ENCODE measurements at regions not wholly inside any gene's neighbourhood (a gene's known extent, or its start where the extent isn't known, plus 50 kb on each side); places are given as distances from the start of the nearest gene placed in this dataset.
"Not testable (repeated sequence)": the region's sequence is repeated elsewhere in the genome, so short reads cannot be mapped to it uniquely, and the experiment has no call there.

DNA sequence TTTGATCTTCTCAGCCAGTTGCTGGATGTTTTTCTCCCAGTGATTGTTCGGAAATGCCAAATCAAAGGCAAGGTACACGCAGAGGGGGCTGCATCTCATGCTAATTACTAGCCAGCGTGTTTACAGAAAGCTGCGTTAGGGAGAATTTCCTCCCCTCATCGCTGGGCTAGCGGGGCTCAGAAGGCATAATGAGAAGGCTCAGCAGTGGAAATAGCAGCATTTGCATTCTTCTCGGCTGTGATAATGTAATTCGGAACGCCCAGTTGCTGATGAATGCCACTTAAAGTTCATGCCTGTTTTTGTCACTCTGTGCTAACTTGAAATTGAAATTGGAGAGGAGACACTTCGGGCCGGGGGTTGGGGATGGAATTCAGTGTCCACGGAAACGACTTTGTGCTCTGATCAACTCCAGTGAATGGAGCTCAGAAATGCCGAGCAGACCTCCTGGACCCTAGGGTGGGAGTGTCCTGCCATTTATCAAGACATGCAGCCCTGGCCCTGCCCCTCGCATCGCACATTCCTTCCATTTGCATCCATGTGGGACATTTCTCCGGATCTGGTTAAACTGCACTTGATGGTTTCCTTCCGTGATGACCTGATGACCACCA, 313.4 kb upstream of the C1orf174 start:
- no peak for DNase-seq

- no peak for DNase-seq
Observed at GRCh38 chr1:4214826-4215225, 314.8 kb upstream of the C1orf174 start.

DNA sequence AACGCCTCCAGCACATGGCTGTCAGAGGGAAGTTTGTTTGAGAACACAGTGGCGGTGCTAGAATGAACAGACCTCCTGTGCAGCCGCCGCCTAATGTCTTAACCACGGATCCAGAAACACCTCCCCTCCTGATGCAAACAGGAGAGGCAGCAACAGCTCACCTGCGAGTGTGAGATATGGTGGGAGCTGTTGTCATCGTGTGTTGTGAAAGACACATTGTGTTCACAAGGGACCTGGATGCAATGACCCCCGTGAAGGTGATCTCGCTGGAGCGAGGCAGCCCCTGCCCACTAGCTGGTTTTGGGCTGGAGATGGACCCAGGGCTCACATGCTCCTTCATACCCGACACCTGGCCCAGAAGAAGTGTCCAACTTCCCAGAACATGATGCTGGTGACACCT, 315.3 kb upstream of the C1orf174 start:
- no peak for DNase-seq

GRCh38 chr1:4216231-4216630, 316.2 kb upstream of the C1orf174 start:
- no peak for DNase-seq

GRCh38 chr1:4218619-4219018, 318.5 kb upstream of the C1orf174 start:
- no peak for DNase-seq

GRCh38 chr1:4219111-4219510, 319.0 kb upstream of the C1orf174 start:
- DNase-seq = no peak

DNA sequence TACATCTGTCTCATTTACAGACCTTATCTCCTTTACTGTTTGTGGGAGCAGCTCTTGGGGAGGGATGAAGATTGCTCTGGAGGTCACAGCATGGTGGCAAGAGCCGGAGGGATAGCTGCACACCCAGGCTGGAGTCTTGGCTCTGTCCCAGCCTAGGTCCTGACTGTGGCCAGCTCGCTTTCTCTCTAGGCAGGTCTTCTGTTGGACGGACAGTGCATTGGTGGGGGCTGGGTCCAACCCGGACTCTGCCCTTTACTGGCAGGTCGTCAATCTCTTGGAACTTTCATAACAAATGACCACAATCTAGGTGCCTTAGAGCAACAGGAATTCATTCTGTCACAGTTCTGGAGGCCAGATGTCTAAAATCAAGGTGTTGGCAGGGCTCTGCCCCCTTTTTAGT, 319.8 kb upstream of the C1orf174 start:
- no peak for DNase-seq

DNA sequence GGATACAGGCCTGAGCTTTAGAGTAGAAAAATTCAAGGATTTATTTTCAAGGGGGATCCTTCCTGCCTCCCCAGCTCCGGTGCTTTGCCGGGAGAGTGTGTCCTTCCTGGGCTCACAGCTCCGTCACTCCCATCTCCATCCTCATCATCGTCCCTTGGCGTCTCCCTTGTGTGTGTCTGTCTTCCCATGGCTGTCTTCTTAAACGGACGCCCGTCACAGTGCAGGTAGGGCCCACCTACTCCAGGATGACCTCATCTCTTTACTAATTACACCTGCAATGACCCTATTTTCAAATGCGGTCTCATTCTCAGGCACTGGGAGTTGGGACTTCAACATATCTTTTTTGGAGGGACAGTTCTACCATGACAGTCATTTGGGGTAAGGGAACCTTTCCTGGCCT, 320.3 kb upstream of the C1orf174 start:
- DNase-seq = no peak

DNA sequence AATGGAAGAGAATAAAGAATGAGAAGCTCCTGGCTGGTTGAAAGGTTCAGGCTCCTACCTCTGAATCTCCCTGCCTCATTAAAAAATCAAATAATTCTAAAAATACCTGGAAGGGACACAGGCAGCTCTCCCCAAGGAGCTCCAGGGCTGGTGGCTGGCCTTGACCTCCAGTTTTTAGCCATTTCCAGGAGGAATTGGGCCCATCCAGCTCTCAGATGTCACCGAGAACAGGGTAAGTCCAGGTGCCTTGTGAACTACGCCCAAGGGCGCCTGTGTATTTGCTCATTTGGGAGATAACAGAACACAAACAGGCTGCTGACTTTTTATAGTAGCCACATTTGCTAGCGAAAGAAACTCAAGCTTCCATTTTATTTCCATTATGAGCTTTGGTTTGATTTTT, 321.0 kb upstream of the C1orf174 start:
- no peak for DNase-seq

GRCh38 chr1:4224684-4225467, 324.8 kb upstream of the C1orf174 start:
- DNase-seq = no peak

DNA sequence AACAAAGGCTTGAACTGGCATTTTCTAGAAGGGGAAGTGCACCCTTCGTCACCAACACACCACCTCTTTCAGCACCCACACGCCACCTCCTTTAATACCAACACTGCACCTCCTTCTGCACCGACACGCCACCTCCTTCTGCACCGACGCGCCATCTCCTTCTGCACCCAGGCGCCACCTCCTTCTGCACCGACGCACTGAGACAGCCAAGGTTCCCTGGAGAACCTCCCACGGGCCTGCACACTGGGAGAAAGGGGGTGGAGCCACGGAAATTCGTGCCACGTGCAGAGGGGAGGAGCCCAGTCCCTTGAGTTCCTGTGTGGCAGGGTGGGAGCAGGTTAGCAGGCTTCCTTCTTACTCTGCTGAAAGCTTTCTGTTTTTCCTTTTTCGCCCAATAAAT, 327.9 kb upstream of the C1orf174 start:
- peak in 2 of 56 donors; percentile 1 to 6 for DNase-seq

DNA sequence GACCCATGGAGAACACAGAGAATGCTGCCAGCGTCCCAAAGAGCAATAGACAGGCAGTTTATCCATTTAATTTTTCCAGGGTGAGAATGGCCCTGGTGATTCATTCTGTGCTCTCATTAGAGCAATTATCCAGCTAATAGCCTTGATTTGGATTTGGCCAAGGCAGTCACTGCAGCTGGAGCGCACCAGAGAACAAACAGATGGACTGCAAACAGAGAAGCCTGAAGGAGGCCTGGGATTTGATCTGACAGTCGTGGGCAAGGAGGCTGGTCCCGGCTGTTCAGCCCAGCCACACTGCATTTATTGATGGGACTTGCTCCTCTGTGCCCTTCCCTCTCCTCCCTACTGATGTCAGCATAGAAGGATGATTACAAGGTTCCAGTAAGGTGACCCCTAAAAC, 353.9 kb upstream of the C1orf174 start:
- peak in 3 of 56 donors; percentile 4 to 14 (median 11) for DNase-seq

GRCh38 chr1:4256351-4256750, 356.3 kb upstream of the C1orf174 start:
- no peak for DNase-seq

DNA sequence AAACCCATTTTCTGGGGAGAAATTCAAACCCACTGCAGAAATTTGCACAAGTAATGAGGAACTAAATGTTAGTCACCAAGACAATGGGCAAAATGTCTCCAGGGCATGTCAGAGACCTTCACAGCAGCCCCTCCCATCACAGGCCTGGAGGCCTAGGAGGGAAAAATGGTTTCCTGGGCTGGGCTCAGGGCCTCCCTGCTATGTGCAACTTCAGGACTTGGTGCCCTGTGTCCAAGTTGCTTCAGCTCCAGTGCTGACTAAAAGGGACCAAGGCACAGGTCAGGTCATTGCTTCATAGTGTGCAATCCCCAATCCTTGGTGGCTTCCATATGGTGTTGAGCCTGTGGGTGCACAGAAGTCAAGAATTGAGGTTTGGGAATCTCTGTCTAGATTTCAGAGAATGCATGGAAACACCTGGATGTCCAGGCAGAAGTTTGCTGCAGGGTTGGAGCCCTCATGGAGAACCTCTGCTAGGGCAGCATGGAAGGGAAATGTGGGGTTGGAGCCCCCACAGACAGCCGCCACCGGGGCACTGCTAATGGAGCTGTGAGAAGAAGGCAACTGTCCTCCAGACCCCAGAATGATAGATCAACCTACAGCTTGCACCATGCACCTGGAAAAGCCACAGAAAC, 358.2 kb upstream of the C1orf174 start:
- not testable (repeated sequence) for DNase-seq

DNA sequence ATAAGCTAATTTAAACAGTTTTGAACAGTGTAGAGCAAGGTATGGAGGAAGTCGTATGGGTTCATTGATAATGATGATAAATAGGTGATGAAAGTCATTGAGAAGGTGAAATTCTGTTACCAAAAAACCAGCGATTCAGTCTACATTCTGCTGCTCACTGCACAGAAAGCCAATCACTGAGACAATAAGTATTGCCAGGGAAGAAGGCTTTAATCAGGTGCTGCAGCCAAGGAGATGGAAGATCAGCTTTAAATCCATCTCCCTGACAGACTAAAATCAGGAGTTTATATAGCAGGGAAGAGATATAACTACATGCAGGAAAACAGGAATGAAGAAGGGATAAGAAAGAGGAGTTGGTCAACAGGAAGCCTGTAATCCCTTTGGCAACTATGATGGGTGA, 361.3 kb upstream of the C1orf174 start:
- DNase-seq = no peak

- DNase-seq = no peak
Observed at GRCh38 chr1:4262665-4263064, 362.6 kb upstream of the C1orf174 start.

- no peak for DNase-seq
Observed at GRCh38 chr1:4263699-4264098, 363.6 kb upstream of the C1orf174 start.

- peak in 9 of 56 donors; percentile 3 to 23 (median 5) for DNase-seq
Observed at GRCh38 chr1:4265836-4266235, 365.8 kb upstream of the C1orf174 start.

GRCh38 chr1:4267381-4268261, 367.5 kb upstream of the C1orf174 start:
- DNase-seq = no peak

- DNase-seq = no peak
Observed at GRCh38 chr1:4268262-4268888, 368.3 kb upstream of the C1orf174 start.

GRCh38 chr1:4268889-4269284, 368.8 kb upstream of the C1orf174 start:
- no peak for DNase-seq

Data from amygdala (tissue), 56 donors.